HepG2 (cell line): ENCODE measurements at regions not wholly inside any gene's neighbourhood (a gene's known extent, or its start where the extent isn't known, plus 50 kb on each side); places are given as distances from the start of the nearest gene placed in this dataset.

Experiments
- ATAC-seq: fragments of 200-7000 bp; cut with Tn5 transposase; 3 replicates; pipeline ENCODE4 v1.9.1; 2020; ENCODE audit warnings: mild to moderate bottlenecking, moderate library complexity
- BruUV-seq: library from RNA; stranded (reverse); fragments of 400-500 nt; replicated peaks from 2 replicates; lab custom pipeline; 2021; lab: Mats Ljungman, UMichigan
- CTCF ChIA-PET: fragments of 300-600 bp; formaldehyde crosslinking; extraction: SDS; loops from one replicate; lab custom pipeline; 2021; ENCODE audit warnings: low total read pairs, inconsistent platforms, low intra/inter-chr PET ratio; lab: Yijun Ruan, JAX
- POLR2A ChIA-PET: fragments of 350-600 bp; sonication (Branson Sonifier 250); formaldehyde crosslinking; loops from one replicate; lab custom pipeline; 2020; ENCODE audit warnings: antibody characterized with exemption, inconsistent platforms; lab: Yijun Ruan, JAX
- DNase-seq: peaks from one replicate; pipeline ENCODE4 v3.0.0-alpha.2; 2015; ENCODE audit warnings: low spot score
- FAIRE-seq: peaks from 3 replicates; lab custom pipeline; 2011; peaks lifted over from hg19 to GRCh38; lab: Jason Lieb, UNC
- H2AFZ ChIP-seq: one replicate; pipeline ENCODE4 v1.6.1; 2011; ENCODE audit warnings: low read length, inconsistent platforms
- H3K27ac ChIP-seq: fragments of 300-600 bp; 3 replicates; pipeline ENCODE4 v1.8.0; 2011; ENCODE audit warnings: mixed run types, mild to moderate bottlenecking, mixed read lengths, low read length, inconsistent platforms; ENCODE audit not compliant: insufficient read depth; ENCODE audit errors: extremely low read length
- H3K27me3 ChIP-seq, 2 experiments: fragments of 200-600 bp in 1 of 2; 2 replicates in 1 of 2; 3 replicates in 1 of 2; pipeline versions ENCODE4 v1.6.0 to v1.8.0; 2011; ENCODE audit warnings: low read length in 2 of 2, mild to moderate bottlenecking in 2 of 2, moderate library complexity in 2 of 2, inconsistent platforms in 1 of 2; ENCODE audit not compliant: insufficient read depth in 2 of 2, control insufficient read depth in 1 of 2
- H3K36me3 ChIP-seq, 2 experiments: fragments of 200-600 bp in 1 of 2; replicated peaks in 1 of 2; 2 replicates in 1 of 2; 3 replicates in 1 of 2; pipeline versions ENCODE4 v1.5.1 to v1.8.0; 2011; ENCODE audit warnings: low read length in 2 of 2, inconsistent platforms in 1 of 2; ENCODE audit not compliant: insufficient read depth in 2 of 2, control insufficient read depth in 1 of 2
- H3K4me1 ChIP-seq: 2 replicates; pipeline ENCODE4 v1.5.1; 2012; ENCODE audit warnings: low read length, inconsistent platforms; ENCODE audit not compliant: insufficient read depth
- H3K4me2 ChIP-seq: 2 replicates; pipeline ENCODE4 v1.6.0; 2011; ENCODE audit warnings: low read depth, low read length, inconsistent platforms
- H3K4me3 ChIP-seq, 3 experiments: fragments of 200-600 bp in 1 of 3; sonication (generic), shearing (Covaris generic) in 1 of 3; replicated peaks in 1 of 3; 2 replicates each; pipeline ENCODE4 v1.5.1; 2011 to 2016; ENCODE audit warnings: low read length in 3 of 3, inconsistent platforms in 2 of 3, low read depth in 2 of 3, mild to moderate bottlenecking in 2 of 3, control low read depth in 1 of 3, mixed read lengths in 1 of 3; ENCODE audit not compliant: insufficient read depth in 1 of 3
- H3K79me2 ChIP-seq: one replicate; pipeline ENCODE4 v1.6.1; 2011; ENCODE audit warnings: low read length, inconsistent platforms; ENCODE audit not compliant: insufficient read depth
- H3K9ac ChIP-seq: 2 replicates; pipeline ENCODE4 v1.6.0; 2011; ENCODE audit warnings: mild to moderate bottlenecking, low read depth, low read length, inconsistent platforms; ENCODE audit not compliant: insufficient read depth
- H3K9me3 ChIP-seq: 2 replicates; pipeline ENCODE4 v1.5.1; 2012; ENCODE audit warnings: mild to moderate bottlenecking, low read length
- H4K20me1 ChIP-seq: 2 replicates; pipeline ENCODE4 v1.6.0; 2011; ENCODE audit warnings: inconsistent platforms, mild to moderate bottlenecking, low read length, moderate library complexity; ENCODE audit not compliant: insufficient read depth
- ADNP ChIP-seq: sonication (generic); formaldehyde crosslinking; IDR thresholded peaks from 2 replicates; pipeline ENCODE4 v1.4.0; 2020; ENCODE audit warnings: missing genetic modification reagents
- CCDC6 ChIP-seq: sonication (generic); formaldehyde crosslinking; IDR thresholded peaks from 2 replicates; pipeline ENCODE4 v1.8.1; 2022; ENCODE audit warnings: mild to moderate bottlenecking, missing genetic modification reagents, moderate library complexity
- EP300 ChIP-seq, 3 experiments: sonication (generic) in 1 of 3; formaldehyde crosslinking in 1 of 3; IDR thresholded peaks; 2 replicates each; pipeline versions ENCODE4 v1.5.1 to v1.6.1; 2011 to 2020; ENCODE audit warnings: low read depth in 2 of 3, low read length in 2 of 3, borderline replicate concordance in 1 of 3, improper control_type of control experiment in 1 of 3, mild to moderate bottlenecking in 1 of 3, missing genetic modification reagents in 1 of 3, moderate library complexity in 1 of 3
- KAT8 ChIP-seq: IDR thresholded peaks from 2 replicates; pipeline ENCODE4 v1.6.1; 2016; ENCODE audit warnings: missing genetic modification reagents, missing compliant biosample characterization
- MEF2D ChIP-seq: sonication (generic); formaldehyde crosslinking; IDR thresholded peaks from 2 replicates; pipeline ENCODE4 v1.5.1; 2020; ENCODE audit warnings: mild to moderate bottlenecking, missing genetic modification reagents
- POLR2A ChIP-seq, 2 experiments: IDR thresholded peaks; 2 replicates each; pipeline ENCODE4 v1.6.1; 2011; ENCODE audit warnings: low read depth in 2 of 2, low read length in 2 of 2, mild to moderate bottlenecking in 1 of 2, moderate library complexity in 1 of 2; ENCODE audit not compliant: insufficient read depth in 1 of 2
- RBAK ChIP-seq: sonication (generic); formaldehyde crosslinking; IDR thresholded peaks from 2 replicates; pipeline ENCODE4 v1.5.1; 2020; ENCODE audit warnings: mild to moderate bottlenecking, missing genetic modification reagents
- SNAPC5 ChIP-seq: sonication (generic); formaldehyde crosslinking; IDR thresholded peaks from 2 replicates; pipeline ENCODE4 v1.8.1; 2023; ENCODE audit warnings: mild to moderate bottlenecking, missing genetic modification reagents, borderline replicate concordance
- TCF7L2 ChIP-seq: IDR thresholded peaks from 2 replicates; pipeline ENCODE4 v1.6.1; 2011; ENCODE audit warnings: mild to moderate bottlenecking, low read depth, low read length, moderate library complexity
- YY1 ChIP-seq: IDR thresholded peaks from 2 replicates; pipeline ENCODE4 v1.6.1; 2011; ENCODE audit warnings: low read length, low read depth, moderate library complexity, mild to moderate bottlenecking; ENCODE audit not compliant: insufficient read depth, insufficient replicate concordance
- ZFP37 ChIP-seq: sonication (generic); formaldehyde crosslinking; IDR thresholded peaks from 2 replicates; pipeline ENCODE4 v1.4.0; 2020; ENCODE audit warnings: missing genetic modification reagents, borderline replicate concordance
- ZKSCAN5 ChIP-seq: sonication (generic); formaldehyde crosslinking; IDR thresholded peaks from 2 replicates; pipeline ENCODE4 v1.5.1; 2020; ENCODE audit warnings: mild to moderate bottlenecking, missing genetic modification reagents
- ZNF512B ChIP-seq: sonication (generic); formaldehyde crosslinking; IDR thresholded peaks from 2 replicates; pipeline ENCODE4 v1.5.1; 2020; ENCODE audit warnings: missing genetic modification reagents, mild to moderate bottlenecking, borderline replicate concordance
- ZNF598 ChIP-seq: sonication (generic); formaldehyde crosslinking; IDR thresholded peaks from 2 replicates; pipeline ENCODE4 v1.5.1; 2020; ENCODE audit warnings: mild to moderate bottlenecking, missing genetic modification reagents, borderline replicate concordance
- ZNF83 ChIP-seq: sonication (generic); formaldehyde crosslinking; IDR thresholded peaks from 2 replicates; pipeline ENCODE4 v1.4.0; 2020; ENCODE audit warnings: missing genetic modification reagents, mild to moderate bottlenecking, borderline replicate concordance
- WGBS: methylation state at CpG from one replicate; pipeline ENCODE4 v1.1.6; 2017; ENCODE audit warnings: low lambda C conversion rate; 5-methylcytosine and 5-hydroxymethylcytosine counted together
- in situ Hi-C: cut with HindIII; loops from 2 replicates; pipeline ENCODE4 v1.10.0; 2017; ENCODE audit warnings: low pct_unique_long_range_greater_than_20kb; ENCODE audit not compliant: extremely low pct_ligation_motif_present
- intact Hi-C: fragments of 100-400 bp; cut with micrococcal nuclease; formaldehyde crosslinking; loops from one replicate; pipeline ENCODE4 v1.10.0; 2022; ENCODE audit not compliant: unreplicated experiment
- TF ChIP-seq, protein P1 (sequence below): sonication (generic); formaldehyde crosslinking; IDR thresholded peaks from 2 replicates; pipeline ENCODE4 v1.5.1; 2020; ENCODE audit warnings: missing genetic modification reagents, mild to moderate bottlenecking, borderline replicate concordance
- TF ChIP-seq, protein P2 (sequence below): IDR thresholded peaks from 2 replicates; pipeline ENCODE4 v1.6.1; 2016; ENCODE audit warnings: missing compliant biosample characterization, missing genetic modification reagents, borderline replicate concordance

DNA sequence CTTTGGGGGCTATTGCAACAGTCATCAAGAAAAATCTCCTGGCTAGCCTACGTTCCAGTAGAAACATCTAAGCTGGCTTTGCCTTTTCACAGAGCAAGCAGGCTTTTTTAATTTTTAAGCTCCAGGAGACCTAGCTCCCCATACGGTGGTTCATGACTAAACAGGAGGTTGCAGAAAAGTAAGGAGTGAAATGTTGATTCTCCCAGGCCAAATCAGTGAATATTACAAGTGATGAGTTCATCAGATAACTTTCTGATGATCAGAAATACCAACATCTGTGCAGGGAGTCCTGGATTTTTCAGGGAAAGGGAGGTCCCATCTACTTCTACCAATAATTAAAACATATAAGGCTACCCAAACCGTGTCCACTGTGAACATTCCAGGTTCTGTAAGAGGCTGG is 477.3 kb upstream of the CELF2 start:
- Histone ChIP-seq H4K20me1 (no peaks in the 10 kb centered on the region), H2AFZ (no peak overlapping the region), H3K4me2 (no peak overlapping the region), H3K4me1 (no peaks in the 10 kb centered on the region), H3K79me2 (no peaks in the 10 kb centered on the region), H3K27ac (no peak overlapping the region)
- FAIRE-seq: no peak
- intact Hi-C loops: no loop called here
- no peak for ATAC-seq
- CTCF ChIA-PET: no interaction called here
- TF ChIP-seq ZNF83 (CRISPR knock-in tag) (no peak), YY1 (no peak), TCF7L2 (no peak), ZKSCAN5 (CRISPR knock-in tag) (no peak), ZNF512B (CRISPR knock-in tag) (no peak), ZFP37 (CRISPR knock-in tag) (no peak), EP300 (IDR thresholded peaks at IDR 0.05; ENCODE audit: low read depth in 2 of 2, low read length in 2 of 2) (no peak), EP300 (CRISPR knock-in tag; IDR thresholded peaks at IDR 0.05; ENCODE audit: borderline replicate concordance) (no peak), CCDC6 (CRISPR knock-in tag) (no peak), MEF2D (CRISPR knock-in tag) (no peak), POLR2A (IDR thresholded peaks at IDR 0.05; ENCODE audit: insufficient read depth in 1 of 2, low read depth in 2 of 2, low read length in 2 of 2) (no peak), ADNP (CRISPR knock-in tag) (no peak), RBAK (no peak), ZNF598 (CRISPR knock-in tag) (no peak), KAT8 (CRISPR knock-in tag) (no peak), SNAPC5 (CRISPR knock-in tag) (no peak)
- TF ChIP-seq, protein P1, sequence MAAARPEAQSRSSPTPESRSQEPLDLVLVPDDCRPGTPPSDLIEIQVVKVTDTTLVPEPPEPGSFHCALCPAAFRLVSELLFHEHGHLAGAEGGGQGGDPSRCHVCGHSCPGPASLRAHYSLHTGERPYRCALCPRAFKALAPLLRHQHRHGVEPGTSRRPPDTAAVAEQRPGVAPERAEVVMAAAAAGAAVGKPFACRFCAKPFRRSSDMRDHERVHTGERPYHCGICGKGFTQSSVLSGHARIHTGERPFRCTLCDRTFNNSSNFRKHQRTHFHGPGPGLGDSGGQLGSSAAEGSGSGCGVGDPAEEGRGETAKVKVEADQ (CRISPR knock-in tag): no peak
- TF ChIP-seq, protein P2, sequence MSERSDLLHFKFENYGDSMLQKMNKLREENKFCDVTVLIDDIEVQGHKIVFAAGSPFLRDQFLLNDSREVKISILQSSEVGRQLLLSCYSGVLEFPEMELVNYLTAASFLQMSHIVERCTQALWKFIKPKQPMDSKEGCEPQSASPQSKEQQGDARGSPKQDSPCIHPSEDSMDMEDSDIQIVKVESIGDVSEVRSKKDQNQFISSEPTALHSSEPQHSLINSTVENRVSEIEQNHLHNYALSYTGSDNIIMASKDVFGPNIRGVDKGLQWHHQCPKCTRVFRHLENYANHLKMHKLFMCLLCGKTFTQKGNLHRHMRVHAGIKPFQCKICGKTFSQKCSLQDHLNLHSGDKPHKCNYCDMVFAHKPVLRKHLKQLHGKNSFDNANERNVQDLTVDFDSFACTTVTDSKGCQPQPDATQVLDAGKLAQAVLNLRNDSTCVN (CRISPR knock-in tag): no peak
- TF ChIP-seq, all 625 proteins: peak for 0
- Histone ChIP-seq H3K36me3 (no peaks in the 10 kb centered on the region), H3K4me3 (no peak overlapping the region), H3K9me3 (peaks cover 89% of the 10 kb centered on the region), H3K9ac (no peak overlapping the region), H3K27me3 (no peaks in the 10 kb centered on the region)
- DNase-seq: no peak
- BruUV-seq: no TSS peak
- 8% methylated on average over 3 of the region's 3 CpGs for WGBS
- POLR2A ChIA-PET: no interaction called here
- in situ Hi-C loops: no loop called here
